ENCODE measurements at regions not wholly inside any gene's neighbourhood (a gene's known extent, or its start where the extent isn't known, plus 50 kb on each side); places are given as distances from the start of the nearest gene placed in this dataset.

DNA sequence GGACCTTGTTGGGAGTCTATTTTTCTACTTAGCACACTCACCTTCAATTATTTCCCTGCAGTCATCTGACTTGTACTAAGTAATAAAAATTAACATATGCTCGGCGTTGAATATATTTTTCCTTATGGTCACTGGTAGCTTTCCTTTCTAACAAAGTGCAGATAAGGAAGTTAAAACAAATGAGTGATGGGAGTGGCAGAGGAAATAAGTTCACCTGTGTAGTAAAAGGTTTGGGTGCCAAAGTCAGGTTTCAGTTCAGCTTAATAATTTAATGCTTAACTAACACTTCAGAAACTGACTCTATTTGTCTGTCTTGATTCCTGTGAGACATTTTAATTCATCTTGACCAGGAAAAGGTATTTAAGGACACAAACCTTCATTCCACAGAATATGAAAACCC lies 184.4 kb downstream of the PCDH7 start:
- no TSS peak for BruUV-seq (replicated peaks)
- POLR2A ChIA-PET: no interaction called here
- no peak overlapping the region for H3K4me3 Mint-ChIP-seq (ENCODE audit: unreplicated experiment)
- Histone ChIP-seq H3K4me3 (ENCODE audit: low read depth, low read length) (no peak overlapping the region), H3K27me3 (replicated peaks; ENCODE audit: control insufficient read depth, insufficient read depth, low read length) (no peaks in the 10 kb centered on the region), H3K4me1 (peaks cover 17% of the 10 kb centered on the region), H3K9me3 (no peaks in the 10 kb centered on the region), H3K36me3 (ENCODE audit: control insufficient read depth, insufficient read depth, low read length) (no peaks in the 10 kb centered on the region)
- no peaks in the 10 kb centered on the region for H3K27me3 Mint-ChIP-seq (ENCODE audit: insufficient read depth, unreplicated experiment)
- intact Hi-C loops (cut with micrococcal nuclease; ENCODE audit: unreplicated experiment): no loop called here
- H3K36me3 Mint-ChIP-seq (ENCODE audit: insufficient read depth, unreplicated experiment): no peaks in the 10 kb centered on the region
- no peaks in the 10 kb centered on the region for H3K9me3 Mint-ChIP-seq (ENCODE audit: unreplicated experiment)
- CTCF ChIA-PET: no interaction called here
- H3K27ac Mint-ChIP-seq (ENCODE audit: unreplicated experiment): no peak overlapping the region
- no peak for TF ChIP-seq CTCF (IDR thresholded peaks at IDR 0.05; ENCODE audit: insufficient read depth in 1 of 2, low read depth in 1 of 2, low read length in 1 of 2, severe bottlenecking in 1 of 2, unreplicated experiment in 1 of 2)
- peaks cover 10% of the 10 kb centered on the region for H3K4me1 Mint-ChIP-seq (ENCODE audit: low read depth, unreplicated experiment)
- no peak for DNase-seq

- Mint-ChIP-seq H3K4me1 (ENCODE audit: low read depth, unreplicated experiment) (peaks cover 27% of the 10 kb centered on the region), H3K27me3 (ENCODE audit: insufficient read depth, unreplicated experiment) (no peaks in the 10 kb centered on the region), H3K36me3 (ENCODE audit: insufficient read depth, unreplicated experiment) (no peaks in the 10 kb centered on the region), H3K27ac (ENCODE audit: unreplicated experiment) (peak overlapping the region; percentile 39), H3K4me3 (ENCODE audit: unreplicated experiment) (peak overlapping the region; percentile 50), H3K9me3 (ENCODE audit: unreplicated experiment) (peaks cover 9% of the 10 kb centered on the region)
- intact Hi-C loops (cut with micrococcal nuclease; ENCODE audit: unreplicated experiment): loop anchor here (2.0 kb wide), 2 partner anchors 35 to 195 kb away; no protein-coding TSS in a partner anchor
- POLR2A ChIA-PET: no interaction called here
- CTCF ChIA-PET: no interaction called here
- Histone ChIP-seq H3K4me3 (ENCODE audit: low read depth, low read length) (no peak overlapping the region), H3K4me1 (peaks cover 27% of the 10 kb centered on the region), H3K9me3 (no peaks in the 10 kb centered on the region; the same call in 1 of the 2 replicates), H3K27me3 (replicated peaks; ENCODE audit: control insufficient read depth, insufficient read depth, low read length) (no peaks in the 10 kb centered on the region), H3K36me3 (ENCODE audit: control insufficient read depth, insufficient read depth, low read length) (no peaks in the 10 kb centered on the region)
- BruUV-seq (replicated peaks): no TSS peak
- no peak for TF ChIP-seq CTCF (IDR thresholded peaks at IDR 0.05; ENCODE audit: insufficient read depth in 1 of 2, low read depth in 1 of 2, low read length in 1 of 2, severe bottlenecking in 1 of 2, unreplicated experiment in 1 of 2)
- DNase-seq: peak in 1 of 2 experiments; percentile 5
Observed at GRCh38 chr4:30912098-30912714, 192.0 kb downstream of the PCDH7 start.

GRCh38 chr4:30916337-30917274 lies 196.4 kb downstream of the PCDH7 start:
- intact Hi-C loops (cut with micrococcal nuclease; ENCODE audit: unreplicated experiment): no loop called here
- Histone ChIP-seq H3K9me3 (no peaks in the 10 kb centered on the region), H3K36me3 (ENCODE audit: control insufficient read depth, insufficient read depth, low read length) (no peaks in the 10 kb centered on the region), H3K4me3 (ENCODE audit: low read depth, low read length) (no peak overlapping the region), H3K27me3 (replicated peaks; ENCODE audit: control insufficient read depth, insufficient read depth, low read length) (no peaks in the 10 kb centered on the region), H3K4me1 (peaks cover 24% of the 10 kb centered on the region)
- ChIA-PET CTCF (no interaction called here), POLR2A (no interaction called here)
- DNase-seq: no peak
- Mint-ChIP-seq H3K9me3 (ENCODE audit: unreplicated experiment) (peaks cover 9% of the 10 kb centered on the region), H3K27me3 (ENCODE audit: insufficient read depth, unreplicated experiment) (no peaks in the 10 kb centered on the region), H3K4me1 (ENCODE audit: low read depth, unreplicated experiment) (peaks cover 34% of the 10 kb centered on the region), H3K36me3 (ENCODE audit: insufficient read depth, unreplicated experiment) (no peaks in the 10 kb centered on the region), H3K27ac (ENCODE audit: unreplicated experiment) (peak overlapping the region; percentile 50), H3K4me3 (ENCODE audit: unreplicated experiment) (no peak overlapping the region)
- no TSS peak for BruUV-seq (replicated peaks)
- TF ChIP-seq CTCF (IDR thresholded peaks at IDR 0.05; ENCODE audit: insufficient read depth in 1 of 2, low read depth in 1 of 2, low read length in 1 of 2, severe bottlenecking in 1 of 2, unreplicated experiment in 1 of 2): no peak

Measured in Caco-2 (cell line).